ENCODE measurements at regions not wholly inside any gene's neighbourhood (a gene's known extent, or its start where the extent isn't known, plus 50 kb on each side); places are given as distances from the start of the nearest gene placed in this dataset.

- no peak for DNase-seq
Observed at GRCh38 chr22:23522623-23523251, 57.4 kb downstream of the IGLL1 start.

GRCh38 chr22:23521441-23522113, 58.5 kb downstream of the IGLL1 start:
- DNase-seq, result peak; percentile 84

- DNase-seq, result no peak
Observed at GRCh38 chr22:23520863-23521440, 59.1 kb downstream of the IGLL1 start.

GRCh38 chr22:23519442-23520157, 60.5 kb downstream of the IGLL1 start:
- no peak for DNase-seq

GRCh38 chr22:23518376-23519187, 61.5 kb downstream of the IGLL1 start:
- DNase-seq, result no peak

- DNase-seq, result no peak
Observed at GRCh38 chr22:23517804-23518375, 62.2 kb downstream of the IGLL1 start.

GRCh38 chr22:23516304-23516703, 63.8 kb downstream of the IGLL1 start:
- no peak for DNase-seq

GRCh38 chr22:23514322-23515038, 65.6 kb downstream of the IGLL1 start:
- no peak for DNase-seq

- DNase-seq, result no peak
Observed at GRCh38 chr22:23513705-23514104, 66.4 kb downstream of the IGLL1 start.

- DNase-seq, result no peak
Observed at GRCh38 chr22:23513133-23513532, 67.0 kb downstream of the IGLL1 start.

GRCh38 chr22:23512721-23513120, 67.4 kb downstream of the IGLL1 start:
- no peak for DNase-seq

- no peak for DNase-seq
Observed at GRCh38 chr22:23512348-23512705, 67.8 kb downstream of the IGLL1 start.

- no peak for DNase-seq
Observed at GRCh38 chr22:23511627-23512347, 68.3 kb downstream of the IGLL1 start.

GRCh38 chr22:23509571-23510302, 70.4 kb downstream of the IGLL1 start:
- DNase-seq, result no peak

GRCh38 chr22:23504516-23504915, 75.6 kb downstream of the IGLL1 start:
- DNase-seq, result no peak

GRCh38 chr22:23503736-23504440, 76.2 kb downstream of the IGLL1 start:
- no peak for DNase-seq

- DNase-seq, result no peak
Observed at GRCh38 chr22:23503142-23503541, 76.9 kb downstream of the IGLL1 start.

GRCh38 chr22:23501708-23502107, 78.4 kb downstream of the IGLL1 start:
- DNase-seq, result no peak

GRCh38 chr22:23501261-23501619, 78.8 kb downstream of the IGLL1 start:
- DNase-seq, result no peak
